ENCODE measurements at regions not wholly inside any gene's neighbourhood (a gene's known extent, or its start where the extent isn't known, plus 50 kb on each side); places are given as distances from the start of the nearest gene placed in this dataset.

GRCh38 chr2:23207871-23208270 lies 177.1 kb upstream of the KLHL29 start:
- no peak for TF ChIP-seq CTCF (IDR thresholded peaks at IDR 0.05; ENCODE audit: low read depth, low read length)
- TF ChIP-seq EZH2phosphoT487 (IDR thresholded peaks at IDR 0.05; ENCODE audit: low read depth) = no peak
- no peaks in the 10 kb centered on the region for H3K4me1 ChIP-seq (ENCODE audit: low read length)
- no peak overlapping the region for H3K4me3 ChIP-seq (ENCODE audit: low read length)
- H2AFZ ChIP-seq (ENCODE audit: low read depth, low read length) = no peak overlapping the region
- no peaks in the 10 kb centered on the region for H3K9me3 ChIP-seq (ENCODE audit: insufficient read depth, low read length)
- H3K79me2 ChIP-seq (ENCODE audit: low read length) = no peaks in the 10 kb centered on the region
- H3K36me3 ChIP-seq (replicated peaks; ENCODE audit: low read depth, low read length) = no peaks in the 10 kb centered on the region
- H3K9ac ChIP-seq (ENCODE audit: low read length) = no peak overlapping the region
- H4K20me1 ChIP-seq (ENCODE audit: insufficient read depth, low read length) = no peaks in the 10 kb centered on the region
- no peak overlapping the region for H3K4me2 ChIP-seq (ENCODE audit: low read length)
- H3K27me3 ChIP-seq (ENCODE audit: low read depth, low read length) = 0 out of 2 replicates have a peak, but pooled peaks cover 4% of the 10 kb centered on the region
- H3K27ac ChIP-seq (ENCODE audit: low read length) = no peak overlapping the region

- Histone ChIP-seq H3K36me3 (replicated peaks; ENCODE audit: low read depth, low read length) (no peaks in the 10 kb centered on the region), H3K4me2 (ENCODE audit: low read length) (no peak overlapping the region), H3K27ac (ENCODE audit: low read length) (no peak overlapping the region), H2AFZ (ENCODE audit: low read depth, low read length) (no peak overlapping the region), H3K79me2 (ENCODE audit: low read length) (no peaks in the 10 kb centered on the region), H3K9ac (ENCODE audit: low read length) (no peak overlapping the region), H4K20me1 (ENCODE audit: insufficient read depth, low read length) (no peaks in the 10 kb centered on the region), H3K4me3 (ENCODE audit: low read length) (no peak overlapping the region), H3K4me1 (ENCODE audit: low read length) (no peaks in the 10 kb centered on the region), H3K9me3 (ENCODE audit: insufficient read depth, low read length) (no peaks in the 10 kb centered on the region), H3K27me3 (ENCODE audit: low read depth, low read length) (0 out of 2 replicates have a peak, but pooled peaks cover 4% of the 10 kb centered on the region)
- TF ChIP-seq CTCF (IDR thresholded peaks at IDR 0.05; ENCODE audit: low read depth, low read length) (no peak), EZH2phosphoT487 (IDR thresholded peaks at IDR 0.05; ENCODE audit: low read depth) (no peak)
Measured at GRCh38 chr2:23208339-23208738, 176.6 kb upstream of the KLHL29 start.

- H3K36me3 ChIP-seq (replicated peaks; ENCODE audit: low read depth, low read length) = no peaks in the 10 kb centered on the region
- H3K79me2 ChIP-seq (ENCODE audit: low read length) = no peaks in the 10 kb centered on the region
- H2AFZ ChIP-seq (ENCODE audit: low read depth, low read length) = no peak overlapping the region
- TF ChIP-seq EZH2phosphoT487 (IDR thresholded peaks at IDR 0.05; ENCODE audit: low read depth) (no peak), CTCF (IDR thresholded peaks at IDR 0.05; ENCODE audit: low read depth, low read length) (no peak)
- 0 out of 2 replicates have a peak, but pooled peaks cover 4% of the 10 kb centered on the region for H3K27me3 ChIP-seq (ENCODE audit: low read depth, low read length)
- no peaks in the 10 kb centered on the region for H4K20me1 ChIP-seq (ENCODE audit: insufficient read depth, low read length)
- H3K9ac ChIP-seq (ENCODE audit: low read length) = no peak overlapping the region
- H3K9me3 ChIP-seq (ENCODE audit: insufficient read depth, low read length) = no peaks in the 10 kb centered on the region
- H3K4me2 ChIP-seq (ENCODE audit: low read length) = no peak overlapping the region
- no peak overlapping the region for H3K27ac ChIP-seq (ENCODE audit: low read length)
- no peak overlapping the region for H3K4me3 ChIP-seq (ENCODE audit: low read length)
- H3K4me1 ChIP-seq (ENCODE audit: low read length) = no peaks in the 10 kb centered on the region
Measured at GRCh38 chr2:23209059-23209458, 175.9 kb upstream of the KLHL29 start.

GRCh38 chr2:23211987-23212583 lies 172.9 kb upstream of the KLHL29 start:
- TF ChIP-seq EZH2phosphoT487 (IDR thresholded peaks at IDR 0.05; ENCODE audit: low read depth) (no peak), CTCF (IDR thresholded peaks at IDR 0.05; ENCODE audit: low read depth, low read length) (no peak)

More at GRCh38 chr2:23211987-23212583, 172.9 kb upstream of the KLHL29 start:
- Histone ChIP-seq H3K4me3 (ENCODE audit: low read length) (no peak overlapping the region), H3K4me2 (ENCODE audit: low read length) (no peak overlapping the region), H3K4me1 (ENCODE audit: low read length) (no peaks in the 10 kb centered on the region), H3K9me3 (ENCODE audit: insufficient read depth, low read length) (no peaks in the 10 kb centered on the region), H3K9ac (ENCODE audit: low read length) (no peak overlapping the region), H4K20me1 (ENCODE audit: insufficient read depth, low read length) (no peaks in the 10 kb centered on the region), H3K79me2 (ENCODE audit: low read length) (no peaks in the 10 kb centered on the region), H3K27ac (ENCODE audit: low read length) (no peak overlapping the region), H3K36me3 (replicated peaks; ENCODE audit: low read depth, low read length) (no peaks in the 10 kb centered on the region), H3K27me3 (ENCODE audit: low read depth, low read length) (0 out of 2 replicates have a peak, but pooled peaks cover 4% of the 10 kb centered on the region), H2AFZ (ENCODE audit: low read depth, low read length) (no peak overlapping the region)
